ENCODE measurements at regions not wholly inside any gene's neighbourhood (a gene's known extent, or its start where the extent isn't known, plus 50 kb on each side); places are given as distances from the start of the nearest gene placed in this dataset.

- DNase-seq = no peak
- Histone ChIP-seq H3K9me3 (ENCODE audit: low read length) (no peaks in the 10 kb centered on the region; the same call in 1 of the 2 replicates), H3K4me2 (ENCODE audit: low read depth, low read length, poor library complexity, severe bottlenecking) (no peak overlapping the region), H3K9ac (ENCODE audit: low read length) (no peak overlapping the region), H3K79me2 (ENCODE audit: low read length) (no peaks in the 10 kb centered on the region), H3K27ac (ENCODE audit: low read length) (no peak overlapping the region), H3K9me2 (replicated peaks; ENCODE audit: insufficient read depth, low read length) (no peaks in the 10 kb centered on the region), H3K36me3 (ENCODE audit: insufficient read depth, low read length) (no peaks in the 10 kb centered on the region), H3K4me3 (ENCODE audit: low read length) (no peak overlapping the region), H4K20me1 (ENCODE audit: insufficient read depth, low read depth, low read length) (no peaks in the 10 kb centered on the region), H3K27me3 (ENCODE audit: low read length) (no peaks in the 10 kb centered on the region), H3K4me1 (ENCODE audit: low read length) (no peaks in the 10 kb centered on the region), H2AFZ (ENCODE audit: low read length) (no peak overlapping the region)
Observed at GRCh38 chr5:162282191-162282590, 214.6 kb downstream of the GABRG2 start.

- no peak overlapping the region for H3K27ac ChIP-seq (ENCODE audit: low read length)
- H3K4me2 ChIP-seq (ENCODE audit: low read depth, low read length, poor library complexity, severe bottlenecking) = no peak overlapping the region
- no peaks in the 10 kb centered on the region for H3K36me3 ChIP-seq (ENCODE audit: insufficient read depth, low read length)
- H3K4me1 ChIP-seq (ENCODE audit: low read length) = no peaks in the 10 kb centered on the region
- no peak for DNase-seq
- H3K9ac ChIP-seq (ENCODE audit: low read length) = no peak overlapping the region
- no peaks in the 10 kb centered on the region; the same call in 1 of the 2 replicates for H3K9me3 ChIP-seq (ENCODE audit: low read length)
- H3K79me2 ChIP-seq (ENCODE audit: low read length) = no peaks in the 10 kb centered on the region
- no peaks in the 10 kb centered on the region for H3K9me2 ChIP-seq (replicated peaks; ENCODE audit: insufficient read depth, low read length)
- H2AFZ ChIP-seq (ENCODE audit: low read length) = no peak overlapping the region
- H4K20me1 ChIP-seq (ENCODE audit: insufficient read depth, low read depth, low read length) = no peaks in the 10 kb centered on the region
- H3K4me3 ChIP-seq (ENCODE audit: low read length) = no peak overlapping the region
- no peaks in the 10 kb centered on the region for H3K27me3 ChIP-seq (ENCODE audit: low read length)
Observed at GRCh38 chr5:162283609-162284008, 216.0 kb downstream of the GABRG2 start.

GRCh38 chr5:162288647-162289296, 221.2 kb downstream of the GABRG2 start:
- H3K4me3 ChIP-seq (ENCODE audit: low read length) = no peak overlapping the region

GRCh38 chr5:162289489-162289888, 221.9 kb downstream of the GABRG2 start:
- Histone ChIP-seq H3K9ac (ENCODE audit: low read length) (no peak overlapping the region), H3K36me3 (ENCODE audit: insufficient read depth, low read length) (no peaks in the 10 kb centered on the region), H3K4me1 (ENCODE audit: low read length) (no peaks in the 10 kb centered on the region), H3K4me2 (ENCODE audit: low read depth, low read length, poor library complexity, severe bottlenecking) (no peak overlapping the region), H3K9me2 (replicated peaks; ENCODE audit: insufficient read depth, low read length) (no peaks in the 10 kb centered on the region), H3K9me3 (ENCODE audit: low read length) (no peaks in the 10 kb centered on the region; the same call in 1 of the 2 replicates), H4K20me1 (ENCODE audit: insufficient read depth, low read depth, low read length) (no peaks in the 10 kb centered on the region), H3K27ac (ENCODE audit: low read length) (no peak overlapping the region), H2AFZ (ENCODE audit: low read length) (no peak overlapping the region), H3K27me3 (ENCODE audit: low read length) (no peaks in the 10 kb centered on the region), H3K79me2 (ENCODE audit: low read length) (no peaks in the 10 kb centered on the region), H3K4me3 (ENCODE audit: low read length) (no peak overlapping the region)
- no peak for DNase-seq

More at GRCh38 chr5:162288647-162289296, 221.2 kb downstream of the GABRG2 start:
- Histone ChIP-seq H3K9ac (ENCODE audit: low read length) (no peak overlapping the region), H3K27me3 (ENCODE audit: low read length) (no peaks in the 10 kb centered on the region), H3K36me3 (ENCODE audit: insufficient read depth, low read length) (no peaks in the 10 kb centered on the region), H2AFZ (ENCODE audit: low read length) (no peak overlapping the region), H3K27ac (ENCODE audit: low read length) (no peak overlapping the region), H4K20me1 (ENCODE audit: insufficient read depth, low read depth, low read length) (no peaks in the 10 kb centered on the region), H3K4me1 (ENCODE audit: low read length) (no peaks in the 10 kb centered on the region), H3K4me2 (ENCODE audit: low read depth, low read length, poor library complexity, severe bottlenecking) (no peak overlapping the region), H3K79me2 (ENCODE audit: low read length) (no peaks in the 10 kb centered on the region), H3K9me3 (ENCODE audit: low read length) (no peaks in the 10 kb centered on the region; the same call in 1 of the 2 replicates), H3K9me2 (replicated peaks; ENCODE audit: insufficient read depth, low read length) (no peaks in the 10 kb centered on the region)
- DNase-seq = no peak

GRCh38 chr5:162299793-162300192, 232.2 kb downstream of the GABRG2 start:
- no peak overlapping the region for H3K4me2 ChIP-seq (ENCODE audit: low read depth, low read length, poor library complexity, severe bottlenecking)
- no peaks in the 10 kb centered on the region for H3K79me2 ChIP-seq (ENCODE audit: low read length)
- no peak overlapping the region for H3K4me3 ChIP-seq (ENCODE audit: low read length)
- H4K20me1 ChIP-seq (ENCODE audit: insufficient read depth, low read depth, low read length) = no peaks in the 10 kb centered on the region
- DNase-seq = no peak
- H3K36me3 ChIP-seq (ENCODE audit: insufficient read depth, low read length) = no peaks in the 10 kb centered on the region
- no peak overlapping the region for H3K27ac ChIP-seq (ENCODE audit: low read length)
- H3K9me3 ChIP-seq (ENCODE audit: low read length) = peaks cover 6% of the 10 kb centered on the region; the same call in 1 of the 2 replicates
- H3K27me3 ChIP-seq (ENCODE audit: low read length) = no peaks in the 10 kb centered on the region
- H2AFZ ChIP-seq (ENCODE audit: low read length) = no peak overlapping the region
- no peak overlapping the region for H3K9ac ChIP-seq (ENCODE audit: low read length)
- no peaks in the 10 kb centered on the region for H3K4me1 ChIP-seq (ENCODE audit: low read length)
- no peaks in the 10 kb centered on the region for H3K9me2 ChIP-seq (replicated peaks; ENCODE audit: insufficient read depth, low read length)

GRCh38 chr5:162301356-162301755, 233.8 kb downstream of the GABRG2 start:
- Histone ChIP-seq H3K79me2 (ENCODE audit: low read length) (no peaks in the 10 kb centered on the region), H2AFZ (ENCODE audit: low read length) (no peak overlapping the region), H3K4me1 (ENCODE audit: low read length) (no peaks in the 10 kb centered on the region)

GRCh38 chr5:162323466-162323865, 255.9 kb downstream of the GABRG2 start:
- Histone ChIP-seq H3K79me2 (ENCODE audit: low read length) (no peaks in the 10 kb centered on the region), H3K27ac (ENCODE audit: low read length) (no peak overlapping the region), H3K36me3 (ENCODE audit: insufficient read depth, low read length) (no peaks in the 10 kb centered on the region), H3K4me2 (ENCODE audit: low read depth, low read length, poor library complexity, severe bottlenecking) (no peak overlapping the region), H3K9me3 (ENCODE audit: low read length) (peaks cover 31% of the 10 kb centered on the region), H3K27me3 (ENCODE audit: low read length) (no peaks in the 10 kb centered on the region), H3K4me3 (ENCODE audit: low read length) (no peak overlapping the region), H2AFZ (ENCODE audit: low read length) (no peak overlapping the region), H3K9ac (ENCODE audit: low read length) (no peak overlapping the region), H4K20me1 (ENCODE audit: insufficient read depth, low read depth, low read length) (no peaks in the 10 kb centered on the region), H3K9me2 (replicated peaks; ENCODE audit: insufficient read depth, low read length) (no peaks in the 10 kb centered on the region), H3K4me1 (ENCODE audit: low read length) (no peaks in the 10 kb centered on the region)
- DNase-seq = no peak

More at GRCh38 chr5:162301356-162301755, 233.8 kb downstream of the GABRG2 start:
- Histone ChIP-seq H3K4me3 (ENCODE audit: low read length) (no peak overlapping the region), H3K27ac (ENCODE audit: low read length) (no peak overlapping the region), H3K9me3 (ENCODE audit: low read length) (peaks cover 6% of the 10 kb centered on the region; the same call in 1 of the 2 replicates), H3K9me2 (replicated peaks; ENCODE audit: insufficient read depth, low read length) (no peaks in the 10 kb centered on the region), H3K4me2 (ENCODE audit: low read depth, low read length, poor library complexity, severe bottlenecking) (no peak overlapping the region), H4K20me1 (ENCODE audit: insufficient read depth, low read depth, low read length) (no peaks in the 10 kb centered on the region), H3K36me3 (ENCODE audit: insufficient read depth, low read length) (no peaks in the 10 kb centered on the region), H3K9ac (ENCODE audit: low read length) (no peak overlapping the region), H3K27me3 (ENCODE audit: low read length) (no peaks in the 10 kb centered on the region)
- no peak for DNase-seq

GRCh38 chr5:162324328-162324727, 256.8 kb downstream of the GABRG2 start:
- no peak for DNase-seq
- Histone ChIP-seq H3K9ac (ENCODE audit: low read length) (no peak overlapping the region), H4K20me1 (ENCODE audit: insufficient read depth, low read depth, low read length) (no peaks in the 10 kb centered on the region), H3K9me3 (ENCODE audit: low read length) (peaks cover 28% of the 10 kb centered on the region), H3K27me3 (ENCODE audit: low read length) (no peaks in the 10 kb centered on the region), H3K4me1 (ENCODE audit: low read length) (no peaks in the 10 kb centered on the region), H3K9me2 (replicated peaks; ENCODE audit: insufficient read depth, low read length) (no peaks in the 10 kb centered on the region), H3K27ac (ENCODE audit: low read length) (no peak overlapping the region), H3K4me3 (ENCODE audit: low read length) (no peak overlapping the region), H3K79me2 (ENCODE audit: low read length) (no peaks in the 10 kb centered on the region), H2AFZ (ENCODE audit: low read length) (no peak overlapping the region), H3K36me3 (ENCODE audit: insufficient read depth, low read length) (no peaks in the 10 kb centered on the region), H3K4me2 (ENCODE audit: low read depth, low read length, poor library complexity, severe bottlenecking) (no peak overlapping the region)

Data from Karpas-422 (cell line).